HUES6 (cell line): ENCODE measurements at regions not wholly inside any gene's neighbourhood (a gene's known extent, or its start where the extent isn't known, plus 50 kb on each side); places are given as distances from the start of the nearest gene placed in this dataset.

Experiments used
- H3K27ac ChIP-seq: 2 replicates; pipeline ENCODE4 v1.7.0; 2013; ENCODE audit warnings: low read depth, mild to moderate bottlenecking, low read length, inconsistent platforms
- H3K27me3 ChIP-seq: 2 replicates; pipeline ENCODE4 v1.6.1; 2013; ENCODE audit warnings: low read length; ENCODE audit not compliant: control insufficient read depth, insufficient read depth
- H3K36me3 ChIP-seq: 2 replicates; pipeline ENCODE4 v1.6.1; 2013; ENCODE audit warnings: low read length; ENCODE audit not compliant: control insufficient read depth, insufficient read depth
- H3K4me1 ChIP-seq: 2 replicates; pipeline ENCODE4 v1.6.1; 2013; ENCODE audit warnings: low read length; ENCODE audit not compliant: control insufficient read depth, insufficient read depth
- H3K4me3 ChIP-seq: 2 replicates; pipeline ENCODE4 v1.5.1; 2013; ENCODE audit warnings: low read depth, low read length
- H3K9ac ChIP-seq: one replicate; pipeline ENCODE4 v1.6.1; 2013; ENCODE audit warnings: mild to moderate bottlenecking, low read length
- H3K9me3 ChIP-seq: 2 replicates; pipeline ENCODE4 v1.6.1; 2013; ENCODE audit warnings: low read depth, low read length; ENCODE audit not compliant: control insufficient read depth, insufficient read depth

DNA sequence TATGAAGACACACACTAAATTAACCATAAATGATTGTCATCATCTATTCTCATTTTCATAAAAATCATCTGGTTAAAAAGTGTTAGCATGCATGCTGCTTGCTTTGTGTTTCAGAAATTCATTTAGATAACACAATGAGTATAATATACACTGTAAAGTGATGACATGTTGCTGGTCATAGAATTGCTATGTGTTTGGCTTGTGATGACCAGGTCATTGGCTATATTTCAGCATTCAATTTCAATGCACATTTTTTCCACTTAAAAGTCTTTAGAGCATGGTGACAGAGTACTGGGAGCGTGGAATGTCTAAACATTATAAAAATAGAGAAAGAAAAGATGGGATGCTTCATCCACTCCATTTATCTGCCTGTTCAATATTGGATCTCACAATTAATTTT, 1291.1 kb upstream of the MAP3K7 start:
- no peaks in the 10 kb centered on the region for H3K27me3 ChIP-seq
- H3K36me3 ChIP-seq: no peaks in the 10 kb centered on the region
- no peaks in the 10 kb centered on the region for H3K4me1 ChIP-seq
- no peak overlapping the region for H3K9ac ChIP-seq
- H3K4me3 ChIP-seq: no peak overlapping the region
- H3K9me3 ChIP-seq: no peaks in the 10 kb centered on the region
- H3K27ac ChIP-seq: no peak overlapping the region

DNA sequence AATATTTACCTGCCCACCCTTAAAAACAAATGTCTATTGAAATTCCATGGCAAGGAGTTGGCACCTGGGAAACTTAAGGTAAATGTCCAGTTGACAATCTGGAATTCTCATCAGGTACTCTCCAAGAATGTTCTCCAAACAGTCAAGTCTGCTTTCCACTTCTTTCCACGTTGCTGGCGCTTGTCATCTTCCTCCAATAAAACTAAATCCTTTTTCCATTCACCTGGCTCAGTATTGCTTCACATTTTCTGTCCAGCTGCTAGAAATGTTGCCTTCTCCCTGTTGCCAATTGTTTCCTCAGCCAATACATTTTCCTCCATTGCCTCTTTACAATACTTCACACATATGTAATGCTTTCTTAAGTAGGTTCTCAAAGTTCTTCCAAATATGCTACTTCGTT, 1288.1 kb upstream of the MAP3K7 start:
- no peak overlapping the region for H3K4me3 ChIP-seq
- H3K9me3 ChIP-seq: no peaks in the 10 kb centered on the region
- H3K27me3 ChIP-seq: no peaks in the 10 kb centered on the region
- H3K9ac ChIP-seq: no peak overlapping the region
- no peak overlapping the region for H3K27ac ChIP-seq
- no peaks in the 10 kb centered on the region for H3K4me1 ChIP-seq
- no peaks in the 10 kb centered on the region for H3K36me3 ChIP-seq

GRCh38 chr6:91868539-91869202, 1281.8 kb upstream of the MAP3K7 start:
- H3K9me3 ChIP-seq: no peaks in the 10 kb centered on the region
- no peak overlapping the region for H3K9ac ChIP-seq
- H3K27me3 ChIP-seq: no peaks in the 10 kb centered on the region
- H3K4me3 ChIP-seq: no peak overlapping the region
- no peaks in the 10 kb centered on the region for H3K4me1 ChIP-seq
- no peaks in the 10 kb centered on the region for H3K36me3 ChIP-seq
- H3K27ac ChIP-seq: no peak overlapping the region

- Histone ChIP-seq H3K4me3 (no peak overlapping the region), H3K4me1 (no peaks in the 10 kb centered on the region), H3K27me3 (no peaks in the 10 kb centered on the region), H3K27ac (no peak overlapping the region), H3K36me3 (no peaks in the 10 kb centered on the region), H3K9me3 (no peaks in the 10 kb centered on the region), H3K9ac (no peak overlapping the region)
Measured at GRCh38 chr6:91865889-91866288, 1279.0 kb upstream of the MAP3K7 start.

DNA sequence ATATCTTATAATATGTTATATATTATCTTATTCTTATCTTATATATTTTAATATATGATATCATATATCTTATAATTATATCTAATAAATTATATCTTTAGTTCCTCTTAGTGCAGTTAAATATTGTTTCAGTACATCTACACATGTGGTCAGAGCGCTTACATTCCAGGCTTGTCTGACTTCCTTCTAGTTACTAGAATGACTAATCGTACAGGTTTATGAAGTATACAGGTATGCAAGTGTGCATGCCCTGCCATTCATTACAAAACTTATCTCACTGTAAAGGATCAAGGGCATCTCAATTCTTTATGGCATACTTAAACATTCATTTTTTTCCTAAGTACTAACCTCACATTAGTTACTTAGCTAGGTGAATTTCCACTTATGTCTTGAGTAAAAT, 1278.0 kb upstream of the MAP3K7 start:
- Histone ChIP-seq H3K9ac (no peak overlapping the region), H3K4me1 (no peaks in the 10 kb centered on the region), H3K9me3 (no peaks in the 10 kb centered on the region), H3K27ac (no peak overlapping the region), H3K36me3 (no peaks in the 10 kb centered on the region), H3K27me3 (no peaks in the 10 kb centered on the region), H3K4me3 (no peak overlapping the region)

GRCh38 chr6:91860541-91861335, 1273.9 kb upstream of the MAP3K7 start:
- Histone ChIP-seq H3K27ac (no peak overlapping the region), H3K9ac (no peak overlapping the region), H3K36me3 (no peaks in the 10 kb centered on the region), H3K4me1 (no peaks in the 10 kb centered on the region), H3K27me3 (no peaks in the 10 kb centered on the region), H3K9me3 (no peaks in the 10 kb centered on the region), H3K4me3 (no peak overlapping the region)

GRCh38 chr6:91852252-91852651, 1265.4 kb upstream of the MAP3K7 start:
- no peaks in the 10 kb centered on the region for H3K4me1 ChIP-seq
- no peak overlapping the region for H3K4me3 ChIP-seq
- peaks cover 5% of the 10 kb centered on the region; the same call in 1 of the 2 replicates for H3K9me3 ChIP-seq
- no peaks in the 10 kb centered on the region for H3K36me3 ChIP-seq
- no peak overlapping the region for H3K9ac ChIP-seq
- no peak overlapping the region for H3K27ac ChIP-seq
- no peaks in the 10 kb centered on the region for H3K27me3 ChIP-seq

- H3K4me1 ChIP-seq: no peaks in the 10 kb centered on the region
Measured at GRCh38 chr6:91834813-91835212, 1247.9 kb upstream of the MAP3K7 start.

GRCh38 chr6:91827151-91827550, 1240.3 kb upstream of the MAP3K7 start:
- Histone ChIP-seq H3K9ac (no peak overlapping the region), H3K27ac (no peak overlapping the region), H3K9me3 (no peaks in the 10 kb centered on the region), H3K4me1 (no peaks in the 10 kb centered on the region), H3K27me3 (no peaks in the 10 kb centered on the region), H3K4me3 (no peak overlapping the region), H3K36me3 (no peaks in the 10 kb centered on the region)

More at GRCh38 chr6:91834813-91835212, 1247.9 kb upstream of the MAP3K7 start:
- H3K9me3 ChIP-seq: no peaks in the 10 kb centered on the region
- no peak overlapping the region for H3K4me3 ChIP-seq
- no peak overlapping the region for H3K9ac ChIP-seq
- no peak overlapping the region for H3K27ac ChIP-seq
- H3K27me3 ChIP-seq: no peaks in the 10 kb centered on the region
- no peaks in the 10 kb centered on the region for H3K36me3 ChIP-seq

DNA sequence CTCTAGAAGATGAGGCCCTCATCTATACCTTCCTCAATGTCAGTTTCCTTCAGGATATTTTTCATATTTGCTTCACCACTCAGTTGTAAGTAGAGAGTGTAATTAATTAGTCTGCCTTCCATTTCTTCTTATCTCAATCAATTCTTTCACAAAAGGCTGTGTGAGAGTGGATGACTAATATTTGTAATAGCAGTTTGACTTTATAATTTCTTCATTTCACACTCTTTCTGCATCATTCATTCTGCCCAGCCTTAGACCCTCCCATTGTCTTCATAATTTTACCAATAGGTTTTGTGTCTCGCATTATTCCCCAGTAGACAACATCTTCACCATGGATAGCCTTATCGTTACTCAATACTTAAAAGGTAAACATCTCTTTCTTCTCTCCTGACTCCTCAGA, 1239.3 kb upstream of the MAP3K7 start:
- H3K27me3 ChIP-seq: no peaks in the 10 kb centered on the region
- H3K4me3 ChIP-seq: no peak overlapping the region
- H3K36me3 ChIP-seq: no peaks in the 10 kb centered on the region
- H3K9ac ChIP-seq: no peak overlapping the region
- H3K9me3 ChIP-seq: no peaks in the 10 kb centered on the region
- no peak overlapping the region for H3K27ac ChIP-seq
- H3K4me1 ChIP-seq: no peaks in the 10 kb centered on the region

DNA sequence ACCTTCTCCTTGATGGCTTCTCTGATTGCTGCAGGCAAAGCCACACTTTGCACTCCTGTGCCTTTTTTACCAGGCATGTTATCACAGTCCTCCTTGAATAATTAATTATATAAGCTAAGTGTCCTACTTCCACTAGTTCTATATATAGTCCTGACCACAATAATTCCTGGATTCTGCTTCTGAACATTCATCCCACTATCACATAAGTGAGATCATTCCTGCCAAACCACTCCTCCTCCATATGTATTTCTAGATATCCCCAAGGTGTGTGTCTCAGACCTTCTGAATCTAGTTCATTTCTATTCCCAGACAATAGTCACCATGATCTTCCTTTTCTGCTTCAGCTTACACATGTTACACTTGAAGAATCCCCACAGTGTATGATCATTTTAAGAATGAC, 1237.5 kb upstream of the MAP3K7 start:
- no peak overlapping the region for H3K9ac ChIP-seq
- H3K4me3 ChIP-seq: no peak overlapping the region
- H3K27me3 ChIP-seq: no peaks in the 10 kb centered on the region
- H3K27ac ChIP-seq: no peak overlapping the region
- H3K36me3 ChIP-seq: no peaks in the 10 kb centered on the region
- H3K4me1 ChIP-seq: no peaks in the 10 kb centered on the region
- no peaks in the 10 kb centered on the region for H3K9me3 ChIP-seq
